ENCODE measurements at regions not wholly inside any gene's neighbourhood (a gene's known extent, or its start where the extent isn't known, plus 50 kb on each side); places are given as distances from the start of the nearest gene placed in this dataset.
A peak's percentile ranks its signal among the peaks of the same experiment; 100 is the strongest.
"Not testable (repeated sequence)": the region's sequence is repeated elsewhere in the genome, so short reads cannot be mapped to it uniquely, and the experiment has no call there.

GRCh38 chr15:30730633-30731032 lies 104.7 kb downstream of the ARHGAP11B start:
- H3K27me3 Mint-ChIP-seq, H3K9me3 Mint-ChIP-seq, CTCF ChIA-PET, H3K4me3 Mint-ChIP-seq, H3K27ac Mint-ChIP-seq, H3K4me1 Mint-ChIP-seq, DNase-seq: not testable (repeated sequence)
- H3K36me3 Mint-ChIP-seq = peaks cover 64% of the 10 kb centered on the region

- H3K4me1 Mint-ChIP-seq, DNase-seq, H3K27ac Mint-ChIP-seq, H3K9me3 Mint-ChIP-seq, CTCF ChIA-PET, H3K4me3 Mint-ChIP-seq, H3K27me3 Mint-ChIP-seq: not testable (repeated sequence)
- H3K36me3 Mint-ChIP-seq = peaks cover 67% of the 10 kb centered on the region
Measured at GRCh38 chr15:30732100-30732499, 106.2 kb downstream of the ARHGAP11B start.

- CTCF ChIA-PET, H3K4me1 Mint-ChIP-seq, H3K27ac Mint-ChIP-seq, DNase-seq, H3K27me3 Mint-ChIP-seq, H3K4me3 Mint-ChIP-seq, H3K9me3 Mint-ChIP-seq: not testable (repeated sequence)
- H3K36me3 Mint-ChIP-seq = peaks cover 73% of the 10 kb centered on the region
Measured at GRCh38 chr15:30735884-30736564, 110.1 kb downstream of the ARHGAP11B start.

GRCh38 chr15:30742796-30743195 lies 116.9 kb downstream of the ARHGAP11B start:
- CTCF ChIA-PET, H3K4me3 Mint-ChIP-seq, H3K4me1 Mint-ChIP-seq, H3K27me3 Mint-ChIP-seq, H3K27ac Mint-ChIP-seq, H3K9me3 Mint-ChIP-seq, DNase-seq: not testable (repeated sequence)
- peaks cover 64% of the 10 kb centered on the region for H3K36me3 Mint-ChIP-seq

- H3K27me3 Mint-ChIP-seq, H3K4me3 Mint-ChIP-seq, H3K9me3 Mint-ChIP-seq, H3K4me1 Mint-ChIP-seq, CTCF ChIA-PET, DNase-seq, H3K27ac Mint-ChIP-seq: not testable (repeated sequence)
- peaks cover 34% of the 10 kb centered on the region for H3K36me3 Mint-ChIP-seq
Measured at GRCh38 chr15:30749048-30749447, 123.1 kb downstream of the ARHGAP11B start.

GRCh38 chr15:30755036-30755687 lies 129.2 kb downstream of the ARHGAP11B start:
- H3K27me3 Mint-ChIP-seq = not testable (repeated sequence)
- peak; percentile 77 for DNase-seq

GRCh38 chr15:30760633-30761032 lies 134.7 kb downstream of the ARHGAP11B start:
- H3K4me3 Mint-ChIP-seq, H3K9me3 Mint-ChIP-seq, H3K27me3 Mint-ChIP-seq, DNase-seq, H3K4me1 Mint-ChIP-seq, H3K27ac Mint-ChIP-seq: not testable (repeated sequence)
- H3K36me3 Mint-ChIP-seq = peaks cover 29% of the 10 kb centered on the region
- CTCF ChIA-PET = interaction anchor here (0.9 kb wide), 1 partner anchor 219 kb away, joined by 3 read pairs; no protein-coding TSS in a partner anchor

More at GRCh38 chr15:30755036-30755687, 129.2 kb downstream of the ARHGAP11B start:
- CTCF ChIA-PET, H3K27ac Mint-ChIP-seq, H3K9me3 Mint-ChIP-seq, H3K4me3 Mint-ChIP-seq, H3K4me1 Mint-ChIP-seq: not testable (repeated sequence)
- peaks cover 26% of the 10 kb centered on the region for H3K36me3 Mint-ChIP-seq

- not testable (repeated sequence) for H3K4me3 Mint-ChIP-seq, DNase-seq, H3K27me3 Mint-ChIP-seq, H3K27ac Mint-ChIP-seq, H3K4me1 Mint-ChIP-seq, H3K9me3 Mint-ChIP-seq
- peaks cover 24% of the 10 kb centered on the region for H3K36me3 Mint-ChIP-seq
- CTCF ChIA-PET = interaction anchor here (0.9 kb wide), 1 partner anchor 218 kb away, joined by 3 read pairs; no protein-coding TSS in a partner anchor
Measured at GRCh38 chr15:30761365-30761764, 135.4 kb downstream of the ARHGAP11B start.

- H3K27ac Mint-ChIP-seq, H3K9me3 Mint-ChIP-seq, CTCF ChIA-PET, H3K4me3 Mint-ChIP-seq, DNase-seq, H3K4me1 Mint-ChIP-seq, H3K27me3 Mint-ChIP-seq: not testable (repeated sequence)
- peaks cover 45% of the 10 kb centered on the region for H3K36me3 Mint-ChIP-seq
Measured at GRCh38 chr15:30769390-30770124, 134.2 kb upstream of the FAN1 start.

GRCh38 chr15:30770759-30771158 lies 133.0 kb upstream of the FAN1 start:
- H3K27ac Mint-ChIP-seq = no peak overlapping the region
- H3K9me3 Mint-ChIP-seq = no peaks in the 10 kb centered on the region
- peaks cover 47% of the 10 kb centered on the region for H3K36me3 Mint-ChIP-seq
- no peaks in the 10 kb centered on the region for H3K4me1 Mint-ChIP-seq
- no peak for DNase-seq
- peaks cover 4% of the 10 kb centered on the region for H3K27me3 Mint-ChIP-seq
- CTCF ChIA-PET = interaction anchor here (0.7 kb wide), 1 partner anchor 718 kb away, joined by 3 read pairs; no protein-coding TSS in a partner anchor
- H3K4me3 Mint-ChIP-seq = no peak overlapping the region

GRCh38 chr15:30783019-30783418 lies 120.7 kb upstream of the FAN1 start:
- no peaks in the 10 kb centered on the region for H3K4me1 Mint-ChIP-seq
- H3K27me3 Mint-ChIP-seq = peaks cover 8% of the 10 kb centered on the region
- H3K27ac Mint-ChIP-seq = no peak overlapping the region
- CTCF ChIA-PET = interaction anchor here (0.7 kb wide), 1 partner anchor 420 kb away, joined by 3 read pairs; no protein-coding TSS in a partner anchor
- no peak for DNase-seq
- no peak overlapping the region for H3K4me3 Mint-ChIP-seq
- H3K36me3 Mint-ChIP-seq = no peaks in the 10 kb centered on the region
- peaks cover 6% of the 10 kb centered on the region for H3K9me3 Mint-ChIP-seq

- no peaks in the 10 kb centered on the region for H3K4me1 Mint-ChIP-seq
- H3K4me3 Mint-ChIP-seq = no peak overlapping the region
- H3K9me3 Mint-ChIP-seq = no peaks in the 10 kb centered on the region
- peaks cover 16% of the 10 kb centered on the region for H3K27me3 Mint-ChIP-seq
- no peak for DNase-seq
- H3K27ac Mint-ChIP-seq = no peak overlapping the region
- CTCF ChIA-PET = no interaction called here
- H3K36me3 Mint-ChIP-seq = no peaks in the 10 kb centered on the region
Measured at GRCh38 chr15:30788595-30788994, 115.1 kb upstream of the FAN1 start.

GRCh38 chr15:30791239-30792175 lies 112.2 kb upstream of the FAN1 start:
- CTCF ChIA-PET = no interaction called here
- Mint-ChIP-seq H3K4me3 (no peak overlapping the region), H3K27ac (no peak overlapping the region), H3K9me3 (no peaks in the 10 kb centered on the region), H3K4me1 (no peaks in the 10 kb centered on the region), H3K27me3 (peaks cover 20% of the 10 kb centered on the region), H3K36me3 (no peaks in the 10 kb centered on the region)
- DNase-seq = no peak

GRCh38 chr15:30792843-30793242 lies 110.9 kb upstream of the FAN1 start:
- DNase-seq, H3K4me3 Mint-ChIP-seq, H3K36me3 Mint-ChIP-seq, H3K4me1 Mint-ChIP-seq, H3K9me3 Mint-ChIP-seq, CTCF ChIA-PET, H3K27ac Mint-ChIP-seq: not testable (repeated sequence)
- H3K27me3 Mint-ChIP-seq = peaks cover 20% of the 10 kb centered on the region
